Chondrocyte (in vitro differentiated cells): ENCODE measurements at regions not wholly inside any gene's neighbourhood (a gene's known extent, or its start where the extent isn't known, plus 50 kb on each side); places are given as distances from the start of the nearest gene placed in this dataset.

ENCODE experiments used
- DNase-seq: peaks from one replicate; pipeline ENCODE4 v3.0.0; 2021; ENCODE audit warnings: mixed read lengths, low spot score
- H3K27ac Mint-ChIP-seq: one replicate; pipeline ENCODE4 v1.8.0; 2021; ENCODE audit warnings: mild to moderate bottlenecking, moderate library complexity, mixed read lengths; ENCODE audit not compliant: unreplicated experiment
- H3K27me3 Mint-ChIP-seq: 2 replicates; pipeline ENCODE4 v1.8.0; 2021; ENCODE audit warnings: low read depth, mixed read lengths
- H3K36me3 Mint-ChIP-seq: 2 replicates; pipeline ENCODE4 v1.8.0; 2021; ENCODE audit warnings: low read depth, mixed read lengths
- H3K4me1 Mint-ChIP-seq: 2 replicates; pipeline ENCODE4 v1.8.0; 2021; ENCODE audit warnings: low read depth, mild to moderate bottlenecking, mixed read lengths
- H3K4me3 Mint-ChIP-seq: one replicate; pipeline ENCODE4 v1.8.0; 2021; ENCODE audit warnings: mild to moderate bottlenecking, moderate library complexity, mixed read lengths; ENCODE audit not compliant: unreplicated experiment
- H3K9me3 Mint-ChIP-seq: 2 replicates; pipeline ENCODE4 v1.8.0; 2021; ENCODE audit warnings: low read depth, mixed read lengths
- TF ChIP-seq, protein P1 (sequence below): fragments of 200-600 bp; sonication (generic); IDR thresholded peaks from 2 replicates; pipeline ENCODE4 v1.5.0; 2021; ENCODE audit warnings: antibody characterized with exemption, mild to moderate bottlenecking, moderate library complexity

DNA sequence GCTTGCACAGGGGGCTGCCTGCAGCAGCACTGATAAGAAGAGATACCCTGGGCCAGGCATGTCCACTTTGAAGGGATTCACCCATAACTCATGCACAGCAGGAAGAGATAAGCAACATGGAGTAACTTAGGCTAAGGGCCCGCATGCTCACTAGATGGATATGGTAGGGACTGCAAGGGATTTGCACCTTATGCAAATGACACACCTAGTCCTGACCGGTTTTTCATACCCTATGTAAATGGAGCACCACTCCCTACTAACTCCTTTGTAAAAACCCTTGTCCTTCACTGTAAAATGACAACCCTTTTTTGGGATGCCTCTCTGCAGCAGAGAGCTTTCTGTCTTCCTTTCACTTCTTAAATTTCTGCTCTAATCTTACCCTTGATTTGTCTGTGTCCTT, 658.9 kb upstream of the CCDC179 start:
- TF ChIP-seq, protein P1, sequence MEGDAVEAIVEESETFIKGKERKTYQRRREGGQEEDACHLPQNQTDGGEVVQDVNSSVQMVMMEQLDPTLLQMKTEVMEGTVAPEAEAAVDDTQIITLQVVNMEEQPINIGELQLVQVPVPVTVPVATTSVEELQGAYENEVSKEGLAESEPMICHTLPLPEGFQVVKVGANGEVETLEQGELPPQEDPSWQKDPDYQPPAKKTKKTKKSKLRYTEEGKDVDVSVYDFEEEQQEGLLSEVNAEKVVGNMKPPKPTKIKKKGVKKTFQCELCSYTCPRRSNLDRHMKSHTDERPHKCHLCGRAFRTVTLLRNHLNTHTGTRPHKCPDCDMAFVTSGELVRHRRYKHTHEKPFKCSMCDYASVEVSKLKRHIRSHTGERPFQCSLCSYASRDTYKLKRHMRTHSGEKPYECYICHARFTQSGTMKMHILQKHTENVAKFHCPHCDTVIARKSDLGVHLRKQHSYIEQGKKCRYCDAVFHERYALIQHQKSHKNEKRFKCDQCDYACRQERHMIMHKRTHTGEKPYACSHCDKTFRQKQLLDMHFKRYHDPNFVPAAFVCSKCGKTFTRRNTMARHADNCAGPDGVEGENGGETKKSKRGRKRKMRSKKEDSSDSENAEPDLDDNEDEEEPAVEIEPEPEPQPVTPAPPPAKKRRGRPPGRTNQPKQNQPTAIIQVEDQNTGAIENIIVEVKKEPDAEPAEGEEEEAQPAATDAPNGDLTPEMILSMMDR = no peak
- no peak overlapping the region for H3K27ac Mint-ChIP-seq

DNA sequence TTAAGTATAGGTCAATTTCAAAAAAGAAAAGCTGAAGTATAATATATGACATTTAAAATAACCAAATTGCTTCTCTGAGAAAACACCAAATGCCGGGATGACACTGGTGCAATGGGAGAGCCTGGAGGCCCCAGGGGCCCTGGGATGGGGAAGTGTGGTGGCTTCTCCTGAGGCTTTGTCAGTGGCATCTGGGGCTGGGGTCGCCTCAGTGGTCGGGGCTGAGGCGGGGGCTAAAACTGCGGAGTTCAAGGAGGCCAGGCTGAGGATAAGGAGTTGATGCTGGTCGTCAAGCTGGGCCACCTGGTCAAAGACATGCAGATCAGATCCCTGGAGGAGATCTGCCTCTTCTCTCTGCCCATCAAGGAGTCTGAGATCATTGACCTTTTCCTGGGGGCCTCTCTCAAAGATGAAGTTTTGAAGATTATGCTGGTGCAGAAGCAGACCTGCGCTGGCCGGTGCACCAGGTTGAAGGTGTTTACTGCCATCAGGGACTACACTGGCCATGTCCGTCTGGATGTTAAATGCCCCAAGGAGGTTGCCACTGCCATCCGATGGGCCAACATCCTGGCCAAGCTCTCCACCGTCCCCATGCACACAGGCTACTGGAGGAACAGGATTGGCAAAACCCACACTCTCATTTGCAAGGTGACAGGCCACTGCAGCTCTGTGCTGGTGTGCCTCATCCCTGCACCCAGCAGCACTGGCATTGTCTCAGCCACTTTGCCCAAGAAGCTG, 660.1 kb upstream of the CCDC179 start:
- Mint-ChIP-seq H3K36me3 (peaks cover 2% of the 10 kb centered on the region), H3K27ac (no peak overlapping the region), H3K9me3 (no peaks in the 10 kb centered on the region), H3K4me1 (no peaks in the 10 kb centered on the region), H3K27me3 (no peaks in the 10 kb centered on the region), H3K4me3 (no peak overlapping the region)
- peak; percentile 63 for DNase-seq
- TF ChIP-seq, protein P1 = no peak

More for the DNA sequence above, 658.9 kb upstream of the CCDC179 start:
- Mint-ChIP-seq H3K27me3 (no peaks in the 10 kb centered on the region), H3K4me1 (no peaks in the 10 kb centered on the region), H3K9me3 (no peaks in the 10 kb centered on the region), H3K36me3 (peaks cover 2% of the 10 kb centered on the region), H3K4me3 (no peak overlapping the region)
- no peak for DNase-seq

DNA sequence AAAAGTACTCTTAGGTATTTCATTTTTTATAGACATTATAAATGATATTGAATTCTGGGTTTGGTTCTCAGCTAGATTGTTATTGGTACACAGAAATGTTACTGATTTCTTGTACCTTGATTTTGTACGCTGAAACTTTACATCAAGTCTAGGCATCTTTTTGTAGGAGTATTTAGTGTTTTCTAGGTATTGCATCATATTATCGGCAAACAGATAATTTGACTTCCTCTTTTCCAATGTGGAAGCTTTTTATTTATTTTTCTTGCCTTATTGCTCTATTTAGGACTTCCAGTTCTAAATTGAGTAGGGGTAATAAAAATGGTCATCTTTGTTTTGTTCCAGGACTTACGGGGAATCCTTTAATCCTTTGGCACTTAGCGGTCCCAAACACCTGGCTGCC, 676.6 kb upstream of the CCDC179 start:
- TF ChIP-seq, protein P1 = no peak
- Mint-ChIP-seq H3K4me3 (no peak overlapping the region), H3K4me1 (peaks cover 22% of the 10 kb centered on the region), H3K9me3 (peaks cover 14% of the 10 kb centered on the region), H3K27ac (no peak overlapping the region), H3K27me3 (no peaks in the 10 kb centered on the region), H3K36me3 (peaks cover 5% of the 10 kb centered on the region)
- no peak for DNase-seq

DNA sequence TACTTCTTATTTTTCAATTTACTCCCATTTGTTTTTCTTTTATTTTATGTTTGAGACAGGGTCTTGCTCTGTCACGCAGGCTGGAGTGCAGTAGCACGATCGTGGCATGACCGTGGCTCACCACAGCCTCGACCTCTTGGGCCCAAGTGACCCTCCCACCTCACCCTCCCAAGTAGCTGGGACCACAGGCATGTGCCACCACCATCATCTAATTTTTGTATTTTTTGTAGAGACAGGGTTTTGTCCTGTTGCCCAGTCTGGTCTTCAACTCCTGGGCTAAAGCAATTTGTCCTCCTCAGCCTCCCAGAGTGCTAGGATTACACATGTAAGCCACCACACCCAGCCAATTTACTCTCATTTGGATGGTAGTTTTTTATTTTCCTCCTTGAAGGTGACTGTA, 679.3 kb upstream of the CCDC179 start:
- Mint-ChIP-seq H3K36me3 (peaks cover 5% of the 10 kb centered on the region), H3K27me3 (no peaks in the 10 kb centered on the region), H3K4me3 (no peak overlapping the region), H3K27ac (no peak overlapping the region), H3K9me3 (peaks cover 14% of the 10 kb centered on the region), H3K4me1 (peaks cover 22% of the 10 kb centered on the region)
- no peak for DNase-seq
- TF ChIP-seq, protein P1 = no peak

DNA sequence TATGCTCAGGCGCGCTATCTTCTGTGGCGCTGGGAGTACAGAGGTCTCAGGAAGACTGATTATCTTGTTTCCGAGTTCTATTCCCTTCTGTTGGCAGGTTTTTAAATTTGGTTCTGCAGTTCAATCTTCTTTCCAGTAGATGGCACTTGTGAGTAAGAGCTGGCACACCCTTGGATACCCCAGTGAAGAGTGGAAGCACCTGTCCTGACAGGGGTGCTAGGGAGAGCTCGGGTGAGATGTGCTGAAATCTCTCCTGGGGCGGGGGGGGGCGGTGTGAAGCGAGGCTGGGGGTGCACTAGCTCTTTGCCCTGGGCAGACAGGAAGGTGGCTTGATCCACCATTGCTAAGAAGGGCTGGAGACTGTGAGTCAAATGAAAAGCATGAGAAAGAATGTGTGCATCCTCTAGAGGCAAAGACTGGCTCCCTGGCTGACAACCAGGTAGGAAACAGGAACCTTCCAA, 679.9 kb upstream of the CCDC179 start:
- Mint-ChIP-seq H3K27ac (no peak overlapping the region), H3K36me3 (peaks cover 4% of the 10 kb centered on the region), H3K27me3 (no peaks in the 10 kb centered on the region), H3K4me1 (peaks cover 22% of the 10 kb centered on the region), H3K4me3 (no peak overlapping the region), H3K9me3 (peaks cover 10% of the 10 kb centered on the region)
- TF ChIP-seq, protein P1 = peak; percentile 87
- DNase-seq = no peak
